ENCODE measurements at regions not wholly inside any gene's neighbourhood (a gene's known extent, or its start where the extent isn't known, plus 50 kb on each side); places are given as distances from the start of the nearest gene placed in this dataset.

DNA sequence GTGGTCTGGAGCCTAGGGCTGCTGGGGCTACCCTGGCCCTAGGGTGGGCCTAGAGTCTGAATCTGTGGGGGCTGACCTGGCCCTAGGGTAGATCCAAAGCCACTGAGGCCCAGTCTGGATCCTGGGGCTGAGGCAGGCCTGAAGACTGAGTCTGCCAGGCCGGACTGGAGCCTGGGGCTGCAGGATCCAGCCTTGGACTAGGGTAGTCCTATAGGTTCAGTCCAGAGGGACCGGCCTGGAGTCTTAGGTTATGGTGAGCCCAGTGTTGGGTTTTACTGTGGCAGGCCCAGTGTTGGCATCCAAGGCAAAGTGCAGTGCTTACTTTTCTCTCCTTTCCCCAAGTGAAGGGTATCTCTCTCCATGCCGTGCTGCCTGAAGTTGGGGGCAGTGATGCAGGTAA is 227.9 kb upstream of the TAS2R1 start:
- no peak for ATAC-seq
- TF ChIP-seq PPARA (CRISPR knock-in tag; IDR thresholded peaks at IDR 0.05; ENCODE audit: borderline replicate concordance) (no peak), OSR1 (CRISPR knock-in tag; IDR thresholded peaks at IDR 0.05) (no peak), ARNTL (CRISPR knock-in tag; IDR thresholded peaks at IDR 0.05; ENCODE audit: borderline replicate concordance, low read depth) (no peak), ZNF565 (CRISPR knock-in tag; conservative IDR thresholded peaks at IDR 0.05; ENCODE audit: low read depth) (no peak), ZNF70 (CRISPR knock-in tag; IDR thresholded peaks at IDR 0.05) (no peak), SNAI2 (CRISPR knock-in tag; IDR thresholded peaks at IDR 0.05) (no peak), CREB5 (CRISPR knock-in tag; IDR thresholded peaks at IDR 0.05; ENCODE audit: low read depth) (no peak), PATZ1 (CRISPR knock-in tag; IDR thresholded peaks at IDR 0.05; ENCODE audit: borderline replicate concordance) (no peak), ZFP30 (CRISPR knock-in tag; IDR thresholded peaks at IDR 0.05) (no peak), TOX (CRISPR knock-in tag; IDR thresholded peaks at IDR 0.05; ENCODE audit: borderline replicate concordance) (no peak), ZC3H10 (CRISPR knock-in tag; IDR thresholded peaks at IDR 0.05) (no peak), TCF4 (CRISPR knock-in tag; IDR thresholded peaks at IDR 0.05; ENCODE audit: borderline replicate concordance) (no peak), RARB (CRISPR knock-in tag; IDR thresholded peaks at IDR 0.05) (no peak), BACH2 (CRISPR knock-in tag; IDR thresholded peaks at IDR 0.05; ENCODE audit: borderline replicate concordance) (no peak), ESRRG (CRISPR knock-in tag; IDR thresholded peaks at IDR 0.05) (no peak), ZNF8 (CRISPR knock-in tag; IDR thresholded peaks at IDR 0.05) (no peak)
- TF ChIP-seq, protein P1, sequence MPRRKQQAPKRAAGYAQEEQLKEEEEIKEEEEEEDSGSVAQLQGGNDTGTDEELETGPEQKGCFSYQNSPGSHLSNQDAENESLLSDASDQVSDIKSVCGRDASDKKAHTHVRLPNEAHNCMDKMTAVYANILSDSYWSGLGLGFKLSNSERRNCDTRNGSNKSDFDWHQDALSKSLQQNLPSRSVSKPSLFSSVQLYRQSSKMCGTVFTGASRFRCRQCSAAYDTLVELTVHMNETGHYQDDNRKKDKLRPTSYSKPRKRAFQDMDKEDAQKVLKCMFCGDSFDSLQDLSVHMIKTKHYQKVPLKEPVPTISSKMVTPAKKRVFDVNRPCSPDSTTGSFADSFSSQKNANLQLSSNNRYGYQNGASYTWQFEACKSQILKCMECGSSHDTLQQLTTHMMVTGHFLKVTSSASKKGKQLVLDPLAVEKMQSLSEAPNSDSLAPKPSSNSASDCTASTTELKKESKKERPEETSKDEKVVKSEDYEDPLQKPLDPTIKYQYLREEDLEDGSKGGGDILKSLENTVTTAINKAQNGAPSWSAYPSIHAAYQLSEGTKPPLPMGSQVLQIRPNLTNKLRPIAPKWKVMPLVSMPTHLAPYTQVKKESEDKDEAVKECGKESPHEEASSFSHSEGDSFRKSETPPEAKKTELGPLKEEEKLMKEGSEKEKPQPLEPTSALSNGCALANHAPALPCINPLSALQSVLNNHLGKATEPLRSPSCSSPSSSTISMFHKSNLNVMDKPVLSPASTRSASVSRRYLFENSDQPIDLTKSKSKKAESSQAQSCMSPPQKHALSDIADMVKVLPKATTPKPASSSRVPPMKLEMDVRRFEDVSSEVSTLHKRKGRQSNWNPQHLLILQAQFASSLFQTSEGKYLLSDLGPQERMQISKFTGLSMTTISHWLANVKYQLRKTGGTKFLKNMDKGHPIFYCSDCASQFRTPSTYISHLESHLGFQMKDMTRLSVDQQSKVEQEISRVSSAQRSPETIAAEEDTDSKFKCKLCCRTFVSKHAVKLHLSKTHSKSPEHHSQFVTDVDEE (CRISPR knock-in tag; IDR thresholded peaks at IDR 0.05), result no peak
- TF ChIP-seq, protein P2, sequence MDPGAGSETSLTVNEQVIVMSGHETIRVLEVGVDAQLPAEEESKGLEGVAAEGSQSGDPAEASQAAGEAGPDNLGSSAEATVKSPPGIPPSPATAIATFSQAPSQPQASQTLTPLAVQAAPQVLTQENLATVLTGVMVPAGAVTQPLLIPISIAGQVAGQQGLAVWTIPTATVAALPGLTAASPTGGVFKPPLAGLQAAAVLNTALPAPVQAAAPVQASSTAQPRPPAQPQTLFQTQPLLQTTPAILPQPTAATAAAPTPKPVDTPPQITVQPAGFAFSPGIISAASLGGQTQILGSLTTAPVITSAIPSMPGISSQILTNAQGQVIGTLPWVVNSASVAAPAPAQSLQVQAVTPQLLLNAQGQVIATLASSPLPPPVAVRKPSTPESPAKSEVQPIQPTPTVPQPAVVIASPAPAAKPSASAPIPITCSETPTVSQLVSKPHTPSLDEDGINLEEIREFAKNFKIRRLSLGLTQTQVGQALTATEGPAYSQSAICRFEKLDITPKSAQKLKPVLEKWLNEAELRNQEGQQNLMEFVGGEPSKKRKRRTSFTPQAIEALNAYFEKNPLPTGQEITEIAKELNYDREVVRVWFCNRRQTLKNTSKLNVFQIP (CRISPR knock-in tag; IDR thresholded peaks at IDR 0.05; ENCODE audit: borderline replicate concordance, low read depth), result no peak
- TF ChIP-seq, protein P3, sequence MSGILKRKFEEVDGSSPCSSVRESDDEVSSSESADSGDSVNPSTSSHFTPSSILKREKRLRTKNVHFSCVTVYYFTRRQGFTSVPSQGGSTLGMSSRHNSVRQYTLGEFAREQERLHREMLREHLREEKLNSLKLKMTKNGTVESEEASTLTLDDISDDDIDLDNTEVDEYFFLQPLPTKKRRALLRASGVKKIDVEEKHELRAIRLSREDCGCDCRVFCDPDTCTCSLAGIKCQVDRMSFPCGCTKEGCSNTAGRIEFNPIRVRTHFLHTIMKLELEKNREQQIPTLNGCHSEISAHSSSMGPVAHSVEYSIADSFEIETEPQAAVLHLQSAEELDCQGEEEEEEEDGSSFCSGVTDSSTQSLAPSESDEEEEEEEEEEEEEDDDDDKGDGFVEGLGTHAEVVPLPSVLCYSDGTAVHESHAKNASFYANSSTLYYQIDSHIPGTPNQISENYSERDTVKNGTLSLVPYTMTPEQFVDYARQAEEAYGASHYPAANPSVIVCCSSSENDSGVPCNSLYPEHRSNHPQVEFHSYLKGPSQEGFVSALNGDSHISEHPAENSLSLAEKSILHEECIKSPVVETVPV (CRISPR knock-in tag; IDR thresholded peaks at IDR 0.05), result no peak

- ATAC-seq, result no peak
- TF ChIP-seq GLIS3 (CRISPR knock-in tag; IDR thresholded peaks at IDR 0.05) (no peak), ESRRG (CRISPR knock-in tag; IDR thresholded peaks at IDR 0.05) (no peak), ZNF8 (CRISPR knock-in tag; IDR thresholded peaks at IDR 0.05) (no peak), ZC3H10 (CRISPR knock-in tag; IDR thresholded peaks at IDR 0.05) (no peak), BACH2 (CRISPR knock-in tag; IDR thresholded peaks at IDR 0.05; ENCODE audit: borderline replicate concordance) (no peak), ZNF565 (CRISPR knock-in tag; conservative IDR thresholded peaks at IDR 0.05; ENCODE audit: low read depth) (no peak), TCF4 (CRISPR knock-in tag; IDR thresholded peaks at IDR 0.05; ENCODE audit: borderline replicate concordance) (no peak), ZNF70 (CRISPR knock-in tag; IDR thresholded peaks at IDR 0.05) (no peak), OSR1 (CRISPR knock-in tag; IDR thresholded peaks at IDR 0.05) (no peak), ZFP3 (CRISPR knock-in tag; IDR thresholded peaks at IDR 0.05) (no peak), PATZ1 (CRISPR knock-in tag; IDR thresholded peaks at IDR 0.05; ENCODE audit: borderline replicate concordance) (no peak)
- TF ChIP-seq, protein P3 (CRISPR knock-in tag; IDR thresholded peaks at IDR 0.05), result no peak
- TF ChIP-seq, protein P1 (CRISPR knock-in tag; IDR thresholded peaks at IDR 0.05), result no peak
- TF ChIP-seq, protein P2 (CRISPR knock-in tag; IDR thresholded peaks at IDR 0.05; ENCODE audit: borderline replicate concordance, low read depth), result no peak
Observed at GRCh38 chr5:9853309-9853708, 223.2 kb upstream of the TAS2R1 start.

All from SK-N-SH treated with all-trans-retinoic acid at 6 μM for 48 hours (cell line).